ENCODE measurements at regions not wholly inside any gene's neighbourhood (a gene's known extent, or its start where the extent isn't known, plus 50 kb on each side); places are given as distances from the start of the nearest gene placed in this dataset.

DNA sequence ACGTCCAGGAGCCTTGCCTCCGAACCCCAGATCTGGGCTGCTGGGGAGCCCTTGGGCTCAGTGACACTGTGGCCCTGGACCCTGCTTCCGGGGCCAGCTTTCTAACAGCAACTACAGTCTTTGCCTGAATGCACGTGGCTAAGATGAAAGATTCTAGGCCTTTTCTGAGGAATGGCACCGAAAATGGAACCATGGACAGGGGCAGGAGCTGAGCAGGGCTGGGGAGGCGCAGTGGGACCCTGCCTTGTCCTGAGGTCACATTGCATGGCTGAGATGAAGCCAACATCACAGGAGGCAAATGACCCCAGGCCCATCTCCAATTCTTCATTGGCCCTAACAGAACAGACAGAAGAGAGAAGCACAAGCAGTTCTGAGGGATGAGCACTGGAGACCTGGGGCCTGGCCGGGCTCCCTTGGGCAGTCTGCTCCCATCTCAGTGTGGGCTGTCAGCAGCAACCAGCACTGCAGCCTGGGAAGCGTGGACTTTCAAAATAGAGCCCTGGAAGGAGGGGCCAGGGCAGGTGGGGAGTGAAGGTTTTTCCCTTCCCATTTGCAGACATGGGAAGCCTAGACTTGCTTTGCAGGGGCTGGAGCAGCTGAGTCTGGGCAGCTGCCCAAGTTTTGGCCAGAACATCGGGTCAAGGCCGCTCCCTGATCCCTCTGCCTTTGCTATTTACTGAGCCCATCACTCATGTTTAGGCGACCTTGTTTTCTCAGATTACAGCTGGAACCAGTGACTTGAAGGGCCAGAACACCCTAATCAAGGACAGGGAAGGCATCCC is 114.4 kb upstream of the TCERG1L start:
- POLR2A ChIA-PET = no interaction called here

More for the DNA sequence above, 114.4 kb upstream of the TCERG1L start:
- no peak for TF ChIP-seq MLLT1 (IDR thresholded peaks at IDR 0.05)
- no peak for TF ChIP-seq BMI1 (IDR thresholded peaks at IDR 0.05; ENCODE audit: borderline replicate concordance)
- TF ChIP-seq TAF1 (IDR thresholded peaks at IDR 0.05; ENCODE audit: borderline replicate concordance, low read depth, low read length) = no peak
- TF ChIP-seq KDM1A (IDR thresholded peaks at IDR 0.05; ENCODE audit: borderline replicate concordance) = no peak
- no peak for TF ChIP-seq CBFB (IDR thresholded peaks at IDR 0.05; ENCODE audit: low read depth)
- TF ChIP-seq PAX8 (IDR thresholded peaks at IDR 0.05) = no peak
- no peak for TF ChIP-seq ZNF24 (IDR thresholded peaks at IDR 0.05)
- no peak for TF ChIP-seq YY1 (IDR thresholded peaks at IDR 0.05; ENCODE audit: low read depth, low read length)
- TF ChIP-seq SUZ12 (IDR thresholded peaks at IDR 0.05; ENCODE audit: unreplicated experiment) = no peak
- no peak for TF ChIP-seq MTA3 (IDR thresholded peaks at IDR 0.05; ENCODE audit: borderline replicate concordance, low read length)
- intact Hi-C loops (cut with micrococcal nuclease; ENCODE audit: unreplicated experiment) = no loop called here
- no peaks in the 10 kb centered on the region for H3K79me2 ChIP-seq (ENCODE audit: control insufficient read depth, insufficient read depth, low read length)
- FAIRE-seq (no peak), DNase-seq (ENCODE audit: low read depth, low spot score) (no peak), ATAC-seq (no peak)
- H3K27me3 ChIP-seq (replicated peaks in 1 of 2; ENCODE audit: control insufficient read depth in 2 of 2, insufficient read depth in 2 of 2, low read length in 1 of 2) = no peaks in the 10 kb centered on the region
- H3K36me3 ChIP-seq (ENCODE audit: control insufficient read depth in 2 of 2, insufficient read depth in 2 of 2, low read length in 1 of 2) = no peaks in the 10 kb centered on the region
- SMC1A ChIA-PET (ENCODE audit: uncharacterized antibody, unreplicated experiment) = no interaction called here
- in situ Hi-C loops (cut with MboI) = no loop called here
- RAD21 ChIA-PET (ENCODE audit: unreplicated experiment) = no interaction called here
- WGBS (ENCODE audit: insufficient coverage, insufficient replicate concordance, low lambda C conversion rate, missing lambda C conversion rate) = 10% methylated on average over 11 of the region's 11 CpGs
- CTCF ChIA-PET = no interaction called here
- no peaks in the 10 kb centered on the region for H3K9me3 ChIP-seq (replicated peaks; ENCODE audit: control insufficient read depth, insufficient read depth, low read length)
- no TSS peak for BruUV-seq (replicated peaks)
- H3K4me1 ChIP-seq (ENCODE audit: control insufficient read depth, insufficient read depth, low read length) = no peaks in the 10 kb centered on the region
- no peak overlapping the region for H3K4me3 ChIP-seq
- H3K4me2 ChIP-seq (ENCODE audit: control insufficient read depth, insufficient read depth) = no peak overlapping the region
- no peak overlapping the region for H2AFZ ChIP-seq (ENCODE audit: control insufficient read depth, low read depth, low read length)
- H3K9ac ChIP-seq (ENCODE audit: control insufficient read depth, insufficient read depth, low read length) = no peak overlapping the region
- H3K27ac ChIP-seq (ENCODE audit: control insufficient read depth, insufficient read depth) = no peak overlapping the region
- H4K20me1 ChIP-seq (ENCODE audit: control insufficient read depth, insufficient read depth) = no peaks in the 10 kb centered on the region
